GM12872 (cell line): ENCODE measurements at regions not wholly inside any gene's neighbourhood (a gene's known extent, or its start where the extent isn't known, plus 50 kb on each side); places are given as distances from the start of the nearest gene placed in this dataset.

Source experiments
- TF ChIP-seq, protein P1 (sequence below): IDR thresholded peaks from 3 replicates; pipeline ENCODE4 v1.5.1; 2011; ENCODE audit warnings: low read depth, mild to moderate bottlenecking, low read length, moderate library complexity; ENCODE audit not compliant: insufficient read depth

DNA sequence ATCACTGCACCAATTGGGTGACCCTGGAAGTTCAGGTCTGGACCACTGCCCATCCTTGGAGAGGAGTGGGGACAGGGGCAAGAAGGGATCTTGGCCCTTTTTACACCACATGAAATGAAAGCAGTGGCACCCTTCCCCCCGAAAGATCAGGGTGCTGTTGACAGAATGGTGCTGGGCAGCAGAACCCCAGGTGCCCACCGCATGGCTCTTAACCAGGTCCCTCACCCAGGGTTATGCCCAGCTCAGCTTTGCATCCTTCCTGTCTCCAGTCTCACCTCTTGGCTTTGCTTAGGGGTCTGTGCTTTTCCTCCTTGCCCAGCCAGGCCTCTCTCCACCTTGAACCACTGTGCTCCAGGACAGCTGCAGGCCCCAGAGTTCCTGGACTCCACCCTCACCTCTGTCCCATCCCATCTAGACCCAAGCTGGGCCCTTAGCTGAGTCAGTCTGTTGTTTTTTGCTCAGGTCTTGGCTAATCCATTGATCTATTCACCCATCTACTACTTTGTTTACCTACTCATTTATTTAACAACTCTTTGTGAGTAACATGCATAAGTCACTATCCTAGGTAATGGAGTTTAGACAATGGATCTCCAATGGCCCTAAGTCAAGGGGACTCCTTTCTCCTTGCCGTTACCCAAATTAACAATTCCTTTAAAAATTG is 77.1 kb upstream of the PRR23E start:
- TF ChIP-seq, protein P1, sequence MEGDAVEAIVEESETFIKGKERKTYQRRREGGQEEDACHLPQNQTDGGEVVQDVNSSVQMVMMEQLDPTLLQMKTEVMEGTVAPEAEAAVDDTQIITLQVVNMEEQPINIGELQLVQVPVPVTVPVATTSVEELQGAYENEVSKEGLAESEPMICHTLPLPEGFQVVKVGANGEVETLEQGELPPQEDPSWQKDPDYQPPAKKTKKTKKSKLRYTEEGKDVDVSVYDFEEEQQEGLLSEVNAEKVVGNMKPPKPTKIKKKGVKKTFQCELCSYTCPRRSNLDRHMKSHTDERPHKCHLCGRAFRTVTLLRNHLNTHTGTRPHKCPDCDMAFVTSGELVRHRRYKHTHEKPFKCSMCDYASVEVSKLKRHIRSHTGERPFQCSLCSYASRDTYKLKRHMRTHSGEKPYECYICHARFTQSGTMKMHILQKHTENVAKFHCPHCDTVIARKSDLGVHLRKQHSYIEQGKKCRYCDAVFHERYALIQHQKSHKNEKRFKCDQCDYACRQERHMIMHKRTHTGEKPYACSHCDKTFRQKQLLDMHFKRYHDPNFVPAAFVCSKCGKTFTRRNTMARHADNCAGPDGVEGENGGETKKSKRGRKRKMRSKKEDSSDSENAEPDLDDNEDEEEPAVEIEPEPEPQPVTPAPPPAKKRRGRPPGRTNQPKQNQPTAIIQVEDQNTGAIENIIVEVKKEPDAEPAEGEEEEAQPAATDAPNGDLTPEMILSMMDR = no peak

DNA sequence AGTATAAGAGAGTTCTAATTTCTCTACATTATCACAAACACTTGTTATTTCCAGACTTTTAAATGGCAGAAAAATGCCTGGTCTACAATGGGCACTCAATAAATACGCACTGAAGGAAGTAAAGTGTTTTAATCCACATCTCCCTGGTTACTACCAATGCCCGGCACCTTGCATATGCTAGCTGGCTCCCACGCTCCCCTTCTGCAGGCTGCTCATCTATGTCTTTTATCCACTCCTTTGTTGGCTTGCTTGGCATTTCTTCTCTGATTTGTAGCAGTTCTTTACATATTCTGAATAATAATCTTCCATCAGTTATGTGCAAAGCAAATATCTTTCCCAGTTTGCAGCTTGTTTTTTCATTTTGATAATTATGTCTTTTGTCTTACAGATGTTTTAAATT is 74.6 kb upstream of the PRR23E start:
- TF ChIP-seq, protein P1 = no peak

DNA sequence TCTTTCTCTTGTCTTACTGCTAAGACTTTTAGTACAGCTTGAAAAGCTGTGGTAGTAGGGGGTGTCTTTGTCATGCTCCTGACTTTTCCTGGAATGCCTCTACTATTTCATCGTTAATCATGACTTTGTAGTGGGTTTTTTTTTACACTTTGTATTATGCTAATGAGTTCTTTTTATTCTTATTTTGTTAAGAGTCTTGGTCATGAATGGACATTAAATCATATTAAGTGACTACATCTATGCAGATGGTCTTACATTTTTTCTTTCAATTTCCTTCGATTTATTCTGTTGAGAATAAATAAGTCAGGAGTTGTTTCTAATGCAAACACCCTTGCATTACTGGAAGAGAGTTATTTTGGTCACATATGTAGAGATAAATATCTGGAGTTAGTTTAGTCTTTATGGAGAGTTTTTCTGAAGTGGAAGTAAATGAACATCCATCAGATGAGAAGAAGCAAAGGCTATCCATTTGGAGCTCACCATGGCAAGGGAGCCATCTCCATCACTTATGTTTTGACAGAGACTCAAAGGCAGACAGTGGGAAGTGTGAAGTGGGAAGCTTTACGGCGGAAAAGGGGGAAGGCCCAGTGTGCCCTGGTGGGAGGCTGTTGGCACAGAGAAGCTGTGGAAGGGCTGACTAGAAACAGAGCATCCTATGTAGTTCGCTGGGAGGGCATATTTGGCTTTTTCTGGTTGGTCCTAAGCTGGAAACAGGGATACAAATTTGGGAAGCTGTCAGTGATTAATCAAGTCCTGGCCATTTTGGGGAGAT is 73.1 kb upstream of the PRR23E start:
- TF ChIP-seq, protein P1 = no peak

DNA sequence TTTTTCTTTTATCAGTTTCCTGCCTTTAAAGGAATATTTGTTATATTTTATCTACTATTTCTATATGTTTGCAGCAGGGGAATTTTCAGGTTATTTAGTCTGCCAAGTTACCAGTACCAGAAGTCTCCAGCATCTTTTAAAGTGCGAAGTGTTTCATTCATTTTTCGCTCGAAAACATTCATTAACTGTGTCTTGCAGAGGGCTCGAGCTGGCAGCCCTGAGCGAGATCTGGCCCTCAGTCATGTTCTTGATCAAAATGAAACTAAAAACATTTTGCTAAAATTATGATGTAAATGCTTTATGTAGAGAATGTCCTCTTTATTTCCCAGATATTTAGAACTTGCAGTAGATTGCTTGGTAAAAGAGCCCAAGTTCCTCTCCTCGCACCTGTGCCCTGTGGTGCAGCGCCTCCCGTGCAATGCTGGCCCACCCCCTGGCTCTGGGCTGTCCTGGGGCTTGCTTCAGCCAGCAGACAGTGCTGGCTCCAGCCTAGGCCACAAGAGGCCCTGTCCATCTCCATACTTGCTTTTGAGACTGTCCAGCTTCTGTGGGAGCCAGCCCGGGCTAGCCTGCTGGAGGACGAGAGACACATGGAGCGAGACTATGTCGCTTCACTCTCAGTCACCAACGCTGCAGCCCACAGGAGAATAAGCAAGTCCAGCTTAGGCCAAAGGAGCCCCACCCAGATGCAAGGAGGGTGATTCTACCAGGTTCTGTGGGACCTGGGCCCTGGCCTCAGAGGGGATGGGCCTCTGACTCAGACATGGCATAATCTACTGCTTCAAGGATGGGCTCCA is 71.9 kb upstream of the PRR23E start:
- TF ChIP-seq, protein P1 = no peak

DNA sequence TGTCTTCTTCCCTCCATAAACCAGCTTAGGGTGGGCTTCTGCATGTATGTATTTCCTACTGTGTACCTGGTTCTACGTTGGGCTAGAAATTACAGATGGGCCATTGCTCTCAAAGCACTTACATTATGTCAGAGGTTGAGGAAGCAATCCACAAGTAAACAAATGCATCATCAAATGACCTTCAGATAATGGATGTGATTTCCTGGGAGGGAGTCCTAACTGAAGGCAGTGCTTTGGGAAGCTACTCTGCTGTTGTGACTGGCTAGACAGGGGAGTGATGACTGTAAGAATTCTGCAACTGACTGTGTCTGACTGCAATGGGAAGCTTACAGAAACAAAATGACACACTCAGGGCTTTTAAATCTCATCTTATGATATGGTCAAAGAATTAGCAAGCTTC is 71.0 kb upstream of the PRR23E start:
- TF ChIP-seq, protein P1 = no peak

DNA sequence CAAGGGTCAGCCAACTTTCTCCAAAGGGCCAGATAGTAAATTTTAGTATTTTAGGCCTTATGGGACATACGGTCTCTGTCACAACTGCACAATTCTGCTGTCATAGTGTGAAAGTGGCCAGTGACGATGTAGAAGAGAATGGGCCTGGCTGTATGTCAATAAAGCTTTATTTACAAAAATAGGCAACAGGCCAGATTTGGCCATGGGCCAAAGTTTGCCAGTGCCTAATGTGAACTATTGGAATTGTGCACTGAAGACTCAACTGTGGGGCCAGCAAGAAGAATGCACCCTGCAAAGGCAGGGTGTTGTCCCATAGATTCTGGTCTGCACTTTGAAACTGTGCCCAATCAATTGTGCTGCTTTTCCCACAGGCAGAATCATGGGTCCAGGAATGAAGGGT is 69.4 kb upstream of the PRR23E start:
- TF ChIP-seq, protein P1 = no peak

DNA sequence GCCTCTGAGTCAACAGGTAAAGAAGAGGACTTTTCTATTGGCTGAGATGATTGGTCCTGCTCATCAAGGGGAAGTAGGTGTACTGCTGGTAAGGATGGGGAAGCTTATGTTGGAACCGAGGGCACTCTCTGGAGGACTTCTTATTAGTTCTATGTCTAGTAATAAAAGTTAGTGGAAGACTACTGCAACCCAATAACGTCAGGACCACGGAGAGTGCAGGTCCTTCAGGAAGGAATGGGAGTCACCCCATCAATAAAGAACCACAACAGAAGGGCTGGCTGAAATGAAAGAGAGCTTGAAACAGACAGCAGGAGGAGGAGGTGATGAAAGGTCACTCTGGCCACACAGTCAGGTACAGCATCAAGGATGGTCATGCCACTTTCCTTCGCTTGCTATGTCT is 68.8 kb upstream of the PRR23E start:
- TF ChIP-seq, protein P1 = no peak
